ENCODE measurements at regions not wholly inside any gene's neighbourhood (a gene's known extent, or its start where the extent isn't known, plus 50 kb on each side); places are given as distances from the start of the nearest gene placed in this dataset.
"Not testable (repeated sequence)": the region's sequence is repeated elsewhere in the genome, so short reads cannot be mapped to it uniquely, and the experiment has no call there.

DNA sequence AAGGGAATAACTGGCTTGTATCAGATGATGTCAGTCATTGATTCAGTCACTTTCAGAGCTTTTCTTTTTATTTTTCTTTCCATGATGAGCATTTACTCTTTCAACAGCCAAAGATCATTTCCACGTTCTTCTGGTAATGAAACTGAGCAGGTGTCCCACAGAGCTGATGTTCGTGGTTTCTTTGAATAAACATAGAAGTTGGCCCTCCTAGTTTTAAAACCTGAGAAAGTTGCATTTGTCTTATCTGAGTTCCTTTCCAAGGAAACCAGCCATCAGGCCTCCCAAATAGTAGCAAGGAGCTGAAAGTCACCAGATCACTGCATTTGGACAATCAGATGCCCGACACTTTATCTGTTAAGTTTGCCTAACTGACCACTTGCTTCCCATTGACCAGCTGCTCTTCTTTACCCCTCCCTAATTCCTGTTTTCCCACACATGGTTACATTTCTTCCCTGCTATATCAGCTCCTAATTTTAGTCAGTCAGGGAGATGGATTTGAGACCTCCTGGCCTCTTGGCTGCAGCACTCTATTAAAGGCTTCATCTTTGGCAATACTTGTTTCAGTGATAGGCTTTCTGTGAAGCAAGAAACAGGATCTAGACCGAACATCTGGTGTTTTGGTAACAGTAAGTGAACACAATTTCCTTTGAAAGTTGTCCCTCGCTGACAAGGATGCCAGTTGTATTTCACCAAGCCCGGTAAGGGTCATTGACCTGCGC lies 420.8 kb downstream of the CHSY3 start:
- DNase-seq (ENCODE audit: low spot score) = no peak

- no peak for DNase-seq (ENCODE audit: low spot score)
Measured at GRCh38 chr5:130323804-130324454, 419.7 kb downstream of the CHSY3 start.

DNA sequence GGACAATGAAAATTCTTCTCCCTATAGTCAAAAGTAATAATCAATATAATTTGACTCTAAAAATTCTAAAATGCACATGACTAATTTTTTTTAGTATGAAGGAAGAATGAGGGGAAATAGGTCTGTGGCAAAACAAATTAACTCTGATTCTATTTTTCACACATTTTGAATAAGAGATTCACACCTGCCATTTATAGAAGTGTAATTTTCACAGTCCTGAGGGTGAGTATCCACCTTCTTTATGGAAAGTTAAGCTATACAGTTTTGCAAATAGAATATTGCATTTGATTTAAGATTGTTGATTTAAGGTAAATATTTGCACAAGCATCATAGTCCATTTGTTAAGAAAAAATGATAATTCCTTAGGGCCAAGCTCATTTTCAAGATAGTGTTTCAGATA lies 417.7 kb downstream of the CHSY3 start:
- DNase-seq (ENCODE audit: low spot score) = no peak

GRCh38 chr5:130316971-130317680 lies 412.9 kb downstream of the CHSY3 start:
- peak; percentile 48 for DNase-seq (ENCODE audit: low spot score)

GRCh38 chr5:130295235-130295634 lies 391.0 kb downstream of the CHSY3 start:
- no peak for DNase-seq (ENCODE audit: low spot score)

- not testable (repeated sequence) for DNase-seq (ENCODE audit: low spot score)
Measured at GRCh38 chr5:130294798-130295197, 390.5 kb downstream of the CHSY3 start.

DNA sequence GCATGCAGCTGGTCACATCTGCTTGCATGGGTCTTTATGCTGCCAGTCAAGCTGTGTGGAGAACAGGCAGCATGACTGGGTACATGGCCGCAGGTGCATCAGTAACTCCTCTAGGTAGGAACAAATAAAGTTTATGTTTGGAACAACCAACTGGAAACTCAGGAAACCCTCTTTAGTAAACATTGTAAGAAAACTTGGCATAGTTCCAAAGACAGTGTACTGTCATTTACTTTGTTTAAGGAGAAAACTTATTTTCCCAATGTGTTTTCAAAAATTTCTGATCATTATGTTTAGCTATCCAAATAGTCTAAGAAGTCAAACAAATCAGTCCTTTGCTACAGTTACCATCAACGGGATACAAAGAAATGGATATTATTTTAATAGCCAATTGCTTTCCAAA lies 386.0 kb downstream of the CHSY3 start:
- no peak for DNase-seq (ENCODE audit: low spot score)

GRCh38 chr5:130289132-130290088 lies 385.1 kb downstream of the CHSY3 start:
- no peak for DNase-seq (ENCODE audit: low spot score)

GRCh38 chr5:130287438-130287837 lies 383.2 kb downstream of the CHSY3 start:
- no peak for DNase-seq (ENCODE audit: low spot score)

- DNase-seq (ENCODE audit: low spot score) = no peak
Measured at GRCh38 chr5:130286971-130287370, 382.7 kb downstream of the CHSY3 start.

- no peak for DNase-seq (ENCODE audit: low spot score)
Measured at GRCh38 chr5:130282049-130282448, 377.8 kb downstream of the CHSY3 start.

GRCh38 chr5:130280528-130281217 lies 376.4 kb downstream of the CHSY3 start:
- no peak for DNase-seq (ENCODE audit: low spot score)

DNA sequence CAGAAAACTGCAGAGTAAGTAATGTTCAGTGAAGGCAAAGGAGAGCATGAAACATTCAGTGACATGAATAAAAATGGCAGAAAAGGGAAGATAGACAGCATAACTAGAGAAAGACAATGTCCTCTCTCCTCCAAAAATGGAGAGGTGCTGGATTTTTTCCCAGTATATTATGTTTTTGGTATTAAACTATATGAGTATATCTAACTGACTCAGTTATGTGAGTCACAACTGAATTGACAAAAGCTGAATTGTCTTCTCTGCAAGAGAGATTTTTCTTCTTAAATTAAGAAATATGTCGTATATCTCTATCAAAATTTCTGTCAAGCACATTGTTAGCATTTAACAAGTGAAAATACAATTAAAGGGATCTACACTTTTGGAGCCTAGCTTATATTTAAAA lies 375.1 kb downstream of the CHSY3 start:
- DNase-seq (ENCODE audit: low spot score) = no peak

DNA sequence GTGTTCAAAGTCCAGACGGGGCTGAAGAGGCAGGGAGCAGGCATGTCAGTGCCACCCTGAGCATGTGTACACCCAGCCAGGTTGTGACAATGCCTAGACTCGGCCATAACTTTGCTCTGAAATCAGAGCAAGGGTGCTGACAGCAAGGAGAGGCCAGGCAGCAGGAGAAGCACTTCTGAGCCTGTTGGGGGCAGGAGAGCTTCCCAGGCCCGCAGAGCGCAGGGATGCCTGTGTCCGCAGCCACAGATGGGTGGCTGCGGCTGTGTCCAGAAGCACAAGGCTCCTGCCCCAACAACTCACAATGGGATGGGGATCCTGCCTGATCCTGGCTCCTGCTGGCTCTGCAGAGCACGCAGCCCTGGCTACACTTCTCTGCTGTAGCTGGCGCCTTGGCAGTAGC lies 373.9 kb downstream of the CHSY3 start:
- DNase-seq (ENCODE audit: low spot score) = no peak

- DNase-seq (ENCODE audit: low spot score) = no peak
Measured at GRCh38 chr5:130277522-130277921, 373.3 kb downstream of the CHSY3 start.

- no peak for DNase-seq (ENCODE audit: low spot score)
Measured at GRCh38 chr5:130277002-130277401, 372.7 kb downstream of the CHSY3 start.

DNA sequence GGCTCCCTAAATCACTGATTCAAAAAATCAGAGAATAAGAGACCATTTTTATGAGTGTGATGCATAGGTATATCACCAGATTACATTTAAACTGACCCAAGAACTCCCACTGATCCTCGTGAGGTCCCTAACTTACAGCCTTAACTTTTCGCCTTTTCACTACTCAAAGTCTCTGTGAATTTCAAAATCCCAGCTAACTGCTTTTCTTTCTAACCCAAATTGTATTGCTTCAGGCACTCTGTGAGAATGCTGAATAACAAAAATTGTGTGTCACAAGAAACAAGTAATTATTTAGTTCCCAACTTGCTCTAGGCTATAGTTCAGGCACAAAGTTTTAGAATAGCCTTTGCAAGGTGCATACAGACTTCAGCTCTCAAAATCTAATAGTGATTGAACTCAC lies 368.6 kb downstream of the CHSY3 start:
- DNase-seq (ENCODE audit: low spot score) = no peak

DNA sequence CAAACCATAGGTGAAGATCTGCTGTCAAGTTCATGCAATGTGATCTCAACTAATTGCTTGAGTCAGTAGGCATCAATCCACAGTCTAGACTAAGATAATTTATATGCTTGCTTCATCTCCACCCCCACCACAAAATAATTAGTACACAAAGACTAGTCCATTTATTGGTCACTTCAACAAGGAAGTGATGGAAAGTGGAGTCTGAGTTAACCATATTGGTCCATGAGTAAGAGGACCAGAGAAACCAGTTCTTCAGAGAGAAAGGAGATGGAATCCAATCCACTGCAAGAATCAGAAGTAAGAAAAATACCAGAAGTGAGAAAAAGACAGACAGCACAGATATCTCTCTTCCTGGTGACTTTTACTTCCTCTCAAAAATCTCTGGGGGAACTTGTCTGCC lies 366.5 kb downstream of the CHSY3 start:
- no peak for DNase-seq (ENCODE audit: low spot score)

DNA sequence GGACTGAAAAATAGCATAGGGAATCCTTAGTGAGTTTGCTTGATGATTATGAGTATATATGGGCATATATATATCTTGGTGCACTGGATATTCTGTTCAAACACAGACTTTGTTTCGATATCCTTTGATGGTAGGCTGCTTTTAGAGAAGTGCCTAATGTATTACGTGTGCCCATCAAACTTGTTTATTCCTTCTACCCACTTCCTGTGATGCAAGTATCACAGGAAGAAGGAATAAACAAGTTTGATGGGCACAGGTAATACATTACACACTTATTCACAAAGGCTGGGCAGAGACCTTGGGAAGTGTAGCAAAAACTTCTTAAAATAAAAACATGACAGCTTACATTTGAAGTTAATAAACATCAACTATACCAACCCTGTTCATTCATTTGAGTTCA lies 364.2 kb downstream of the CHSY3 start:
- DNase-seq (ENCODE audit: low spot score) = no peak

DNA sequence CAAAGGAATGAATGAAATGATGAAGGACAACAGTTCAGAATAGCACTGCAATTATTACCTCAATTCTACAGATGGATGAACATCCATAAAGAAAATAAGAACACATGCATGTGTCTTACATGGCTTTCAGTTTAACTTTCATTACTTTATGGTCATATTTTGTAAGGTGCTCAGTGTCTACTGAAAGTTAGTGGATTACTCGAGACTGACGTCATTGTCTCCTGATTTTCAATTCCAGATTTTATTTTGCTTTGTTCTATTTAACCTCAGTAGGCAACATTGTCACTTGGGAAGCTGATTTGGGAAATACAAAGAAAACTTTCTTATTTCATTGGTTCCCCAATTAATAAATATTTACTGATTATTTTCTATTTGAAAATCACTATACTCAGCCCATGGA lies 363.7 kb downstream of the CHSY3 start:
- DNase-seq (ENCODE audit: low spot score) = no peak

GRCh38 chr5:130260481-130260880 lies 356.2 kb downstream of the CHSY3 start:
- no peak for DNase-seq (ENCODE audit: low spot score)

DNA sequence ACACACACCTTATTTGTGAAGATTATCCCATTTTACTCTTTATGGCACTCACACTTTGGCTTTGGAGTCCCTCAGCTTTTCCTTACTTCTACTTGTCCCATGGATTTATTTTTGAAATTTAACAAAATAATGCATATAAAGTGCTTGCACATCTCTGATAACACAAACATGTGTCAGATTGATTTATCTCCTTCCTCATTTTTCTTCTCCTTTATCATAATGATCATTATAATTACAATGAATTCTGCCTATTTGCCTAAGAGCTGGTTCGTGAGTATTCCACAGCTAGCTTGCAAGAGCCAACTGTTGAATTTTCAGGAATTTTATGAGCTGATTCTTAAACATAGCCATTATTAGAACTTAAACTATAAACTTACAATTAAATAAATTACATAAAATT lies 347.7 kb downstream of the CHSY3 start:
- no peak for DNase-seq (ENCODE audit: low spot score)

Measured in ecto neural progenitor cell (in vitro differentiated cells).